Stimulated activated CD8-positive, alpha-beta memory T cell treated with anti-CD3 and anti-CD28 coated beads, Interleukin-12 subunit alpha, Interleukin-12 subunit beta, amount 100 ng/mL, for 24 hours (primary cell): ENCODE measurements at regions not wholly inside any gene's neighbourhood (a gene's known extent, or its start where the extent isn't known, plus 50 kb on each side); places are given as distances from the start of the nearest gene placed in this dataset.

Source experiments
- DNase-seq: peaks from one replicate; pipeline ENCODE4 v3.0.0-alpha.2; 2020; ENCODE audit errors: extremely low read depth

DNA sequence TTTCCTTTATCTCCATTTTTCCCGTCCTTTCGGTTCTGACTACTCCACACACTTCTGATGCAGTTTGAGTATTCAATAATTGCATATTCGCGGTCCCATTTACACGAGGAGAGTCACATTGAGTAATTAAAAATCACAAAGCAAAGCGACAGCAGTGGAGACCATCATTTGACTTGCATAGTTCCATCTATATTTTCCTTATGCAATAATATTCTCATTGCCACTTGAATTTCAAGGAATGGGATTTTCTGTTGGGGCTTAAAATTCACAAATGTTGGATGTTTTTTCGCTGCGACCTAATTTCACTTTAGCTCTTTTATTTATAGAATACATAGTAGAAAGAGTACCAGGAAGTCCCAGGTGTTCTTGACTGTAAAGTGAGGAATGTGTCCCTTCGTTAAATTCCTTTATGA is 186.8 kb downstream of the ZEB2 start:
- no peak for DNase-seq

DNA sequence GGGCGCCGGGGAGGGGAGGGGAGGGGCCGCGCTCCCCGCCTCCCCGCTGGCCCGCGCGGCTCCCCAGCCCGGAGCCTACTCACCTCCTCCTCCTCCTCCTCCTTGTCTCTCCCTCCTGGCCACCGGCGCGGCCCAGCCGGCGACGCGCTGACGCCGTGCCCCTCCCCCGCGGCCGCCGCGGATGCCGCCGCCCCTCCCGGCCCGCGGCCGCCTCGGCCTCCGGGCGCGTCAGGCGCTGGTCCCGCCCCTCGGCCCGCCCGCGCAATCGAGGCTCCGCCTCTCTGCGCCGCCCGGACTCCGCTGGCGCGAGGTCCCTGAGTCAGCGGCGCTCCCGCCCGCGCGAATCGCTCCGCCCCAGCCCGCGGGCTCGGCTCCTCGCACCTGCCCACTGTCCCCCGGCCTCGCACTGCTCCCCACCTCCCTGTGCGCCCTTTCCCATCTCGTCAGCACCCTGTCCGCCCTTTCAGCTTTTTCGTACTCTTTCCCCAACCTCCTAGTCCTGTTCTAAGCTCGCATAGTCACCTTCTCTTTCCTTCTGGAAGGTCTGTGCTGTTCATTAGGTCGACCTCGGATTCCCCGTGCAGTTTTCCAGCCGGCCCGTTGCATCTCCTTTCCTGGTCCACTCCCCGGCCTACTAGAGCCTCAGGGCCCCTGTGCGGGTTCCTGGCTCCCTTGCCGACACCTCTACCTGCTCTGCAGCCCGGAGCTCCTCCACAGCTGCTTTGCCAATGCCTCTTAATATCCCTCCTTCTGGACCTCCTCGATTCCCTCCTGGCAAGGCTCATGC is 187.4 kb downstream of the ZEB2 start:
- peak; percentile 66 for DNase-seq

DNA sequence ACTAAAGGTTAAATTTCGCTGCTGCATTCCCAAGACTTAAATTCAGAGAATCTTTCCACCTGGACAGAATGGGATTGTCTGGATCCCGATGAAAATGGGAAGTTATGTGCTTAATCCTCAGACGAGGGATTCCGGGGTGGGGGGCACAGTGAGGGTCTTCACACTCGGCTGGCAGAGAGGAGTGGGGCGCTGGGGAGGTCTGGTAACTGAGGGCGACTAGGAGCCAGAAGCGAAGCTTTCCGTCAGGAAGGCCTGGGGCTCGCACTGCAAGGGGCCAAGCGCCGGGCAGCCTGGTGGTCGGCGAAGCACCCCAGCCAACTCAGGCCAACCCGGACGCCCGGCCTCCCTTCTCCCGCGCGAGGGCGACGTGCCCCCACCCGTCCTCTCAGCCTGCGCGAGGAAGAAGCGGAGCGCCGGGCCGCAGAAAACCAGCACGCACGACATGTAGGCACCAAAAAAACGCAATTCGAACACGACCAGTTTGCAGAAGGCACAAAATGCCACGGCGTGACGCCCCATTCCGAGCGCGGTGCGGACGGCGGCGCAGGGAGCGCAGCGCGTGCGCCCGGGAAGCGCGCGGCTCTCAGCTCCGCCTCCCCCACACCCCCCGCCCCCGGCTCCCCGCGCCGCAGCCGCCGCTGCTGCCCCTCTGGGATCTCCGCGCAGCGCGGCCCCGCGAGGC is 188.1 kb downstream of the ZEB2 start:
- DNase-seq = peak; percentile 52

DNA sequence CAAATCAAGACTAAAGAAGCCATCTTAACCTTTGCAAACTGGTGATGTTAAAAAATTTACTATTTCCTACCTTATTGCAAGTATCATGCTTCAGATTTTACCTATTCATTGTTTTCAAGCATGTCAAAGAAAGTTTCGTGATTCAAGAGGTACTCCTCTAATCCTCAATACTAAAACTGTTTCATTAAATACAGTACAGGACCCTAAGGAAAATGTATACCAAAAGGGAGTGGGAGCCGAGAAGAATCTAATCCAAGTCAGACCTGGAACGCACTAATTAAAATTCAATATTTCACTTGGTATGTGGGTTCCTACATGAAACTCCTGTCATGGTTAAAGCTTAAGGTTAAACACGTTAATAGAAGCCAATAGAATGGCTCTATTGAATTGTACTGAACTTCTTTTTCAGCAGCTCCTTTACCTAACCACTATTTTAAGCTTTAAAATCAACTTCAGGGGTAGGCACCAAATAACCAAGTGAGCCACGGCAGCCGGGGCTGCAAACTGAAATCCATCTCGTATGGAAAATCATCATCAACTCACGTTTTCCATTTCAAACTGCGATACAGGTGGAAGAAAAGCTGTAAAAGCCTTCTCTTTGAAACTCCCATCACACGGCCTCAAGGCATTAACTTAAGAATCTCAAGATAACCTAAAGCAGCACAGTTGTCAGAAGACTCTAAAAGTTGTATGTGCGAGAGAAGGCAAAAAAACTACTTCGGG is 188.8 kb downstream of the ZEB2 start:
- no peak for DNase-seq

DNA sequence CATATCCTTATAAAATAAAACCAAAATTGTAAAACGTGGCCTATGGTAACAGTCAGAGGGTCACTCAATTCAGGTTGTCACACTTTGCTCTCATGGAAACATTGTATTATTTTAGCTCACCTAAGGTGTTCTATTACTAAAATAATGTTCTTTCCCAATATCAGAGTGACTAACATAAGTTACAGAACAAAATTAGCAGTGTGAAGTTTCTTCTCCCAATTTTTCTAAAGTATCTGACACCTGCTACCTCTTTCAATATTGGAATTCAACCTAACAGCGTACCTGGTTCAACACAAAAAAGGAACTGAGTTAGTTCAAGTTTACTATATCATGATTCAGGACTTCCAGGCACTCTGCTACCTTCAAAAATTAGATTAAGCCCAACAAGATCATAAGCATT is 190.4 kb downstream of the ZEB2 start:
- DNase-seq = no peak

DNA sequence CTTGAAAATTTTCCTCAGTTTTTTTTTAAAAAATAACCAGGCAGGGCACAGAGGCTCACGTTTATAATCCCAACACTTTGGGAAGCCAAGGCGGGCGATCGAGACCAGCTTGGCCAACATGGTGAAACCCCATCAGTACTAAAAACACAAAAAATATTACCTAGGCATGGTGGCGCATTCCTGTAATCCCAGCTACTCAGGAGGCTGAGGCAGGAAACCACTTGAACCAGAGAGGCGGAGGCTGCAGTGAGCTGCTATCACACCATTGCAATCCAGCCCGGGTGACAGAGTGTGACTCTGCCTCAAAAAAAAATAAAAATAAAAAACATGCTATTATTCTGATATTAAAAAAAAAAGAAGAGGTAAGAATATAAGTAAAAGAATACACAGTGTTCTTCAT is 191.0 kb downstream of the ZEB2 start:
- DNase-seq = no peak

DNA sequence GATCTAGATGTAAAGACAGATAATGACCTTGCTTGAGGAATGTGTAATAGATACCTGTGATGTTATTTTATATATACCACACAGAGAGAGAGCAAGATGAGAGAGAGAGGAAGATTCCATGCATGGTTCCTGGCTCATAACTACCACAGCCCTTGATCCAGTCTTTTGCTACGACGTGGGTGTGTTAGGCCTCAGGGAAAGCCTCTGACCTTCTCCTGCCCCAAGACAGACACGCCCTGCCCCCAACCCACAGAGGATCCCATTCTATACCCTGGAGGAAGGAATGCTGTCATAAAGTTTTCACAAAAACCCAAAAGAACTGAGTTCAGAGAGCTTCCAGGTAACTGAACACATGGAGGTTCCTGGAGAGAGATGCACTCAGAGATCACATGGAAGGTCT is 193.1 kb downstream of the ZEB2 start:
- DNase-seq = no peak

DNA sequence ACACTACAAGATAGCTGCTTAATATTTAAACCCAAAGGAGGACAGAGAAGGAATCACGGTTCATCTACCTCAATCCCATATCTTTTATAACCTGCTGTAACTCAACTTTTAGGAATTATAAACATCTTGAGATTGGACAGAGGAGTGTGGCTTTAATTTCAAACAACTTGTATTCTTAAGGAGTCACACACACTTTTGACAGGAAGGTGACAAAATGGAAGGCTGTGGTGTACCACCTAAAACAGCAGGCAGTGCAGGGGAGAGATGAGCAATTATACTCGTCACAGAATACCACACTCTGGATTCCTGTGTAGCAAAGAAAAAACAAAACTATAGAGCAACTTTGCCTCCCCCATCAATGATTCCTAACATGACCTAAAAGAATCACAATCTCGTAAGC is 194.8 kb downstream of the ZEB2 start:
- no peak for DNase-seq

DNA sequence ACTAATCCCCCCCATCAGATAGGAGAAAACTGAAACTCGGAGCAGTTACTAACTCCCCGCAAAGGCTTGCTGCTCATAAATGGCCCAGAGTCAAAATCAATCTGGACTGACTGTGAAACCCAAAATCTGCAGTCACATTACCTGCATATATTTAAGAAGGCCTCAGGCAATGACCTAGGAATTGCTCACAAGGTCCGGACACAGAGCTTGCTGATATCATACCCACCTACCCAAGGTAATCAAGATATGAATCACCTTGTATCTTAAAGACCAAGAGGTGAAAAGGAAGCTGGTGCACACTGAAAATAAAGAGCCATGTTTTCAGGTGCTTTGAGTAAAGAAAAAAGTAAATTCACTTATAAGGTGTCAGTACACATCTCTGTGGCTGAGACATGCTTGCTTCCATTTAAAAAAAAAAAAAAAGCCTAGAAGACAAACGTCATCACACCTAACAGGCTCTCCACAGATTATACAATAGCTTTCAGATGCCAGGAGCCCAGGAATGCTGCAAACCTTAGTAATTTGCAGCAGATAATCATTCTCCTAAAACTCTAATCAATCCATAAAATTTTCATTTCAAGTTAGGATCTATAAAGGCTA is 195.4 kb downstream of the ZEB2 start:
- DNase-seq = no peak

DNA sequence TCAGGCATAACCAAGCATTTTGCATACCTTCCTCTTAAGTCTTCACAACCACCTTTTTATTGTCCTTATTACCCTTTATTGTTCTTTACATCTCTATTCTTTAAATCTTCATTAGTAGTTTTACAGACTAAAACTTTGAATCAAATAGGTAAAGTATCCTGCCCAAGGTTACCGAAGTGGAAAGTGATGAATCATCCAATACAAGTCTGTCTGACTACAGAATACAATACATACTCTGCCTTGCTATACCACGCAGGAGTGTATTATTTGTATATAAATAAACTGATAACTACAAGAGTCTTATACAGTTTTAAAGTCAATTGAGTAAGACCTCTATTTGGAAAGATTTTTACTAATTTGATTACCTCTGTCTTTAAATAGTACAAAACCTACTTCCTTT is 196.0 kb downstream of the ZEB2 start:
- no peak for DNase-seq

DNA sequence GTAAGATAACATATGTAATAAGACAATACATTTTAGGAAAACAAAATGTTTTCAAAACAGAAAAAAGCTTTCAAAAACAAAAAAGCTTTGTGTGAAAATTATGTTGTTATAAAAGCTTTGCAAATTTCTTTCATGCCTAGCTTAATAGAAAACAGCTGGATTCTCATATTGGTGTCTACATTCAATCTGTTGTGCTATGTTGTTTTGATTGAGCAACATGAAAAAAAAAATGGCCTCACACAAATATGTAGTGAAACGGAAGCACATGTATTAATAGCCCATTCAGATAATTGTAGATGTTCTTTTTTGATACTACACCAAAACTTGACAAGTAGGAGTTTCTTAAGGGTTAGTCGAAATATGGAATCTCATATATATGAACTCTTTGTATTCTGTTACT is 197.5 kb downstream of the ZEB2 start:
- no peak for DNase-seq

DNA sequence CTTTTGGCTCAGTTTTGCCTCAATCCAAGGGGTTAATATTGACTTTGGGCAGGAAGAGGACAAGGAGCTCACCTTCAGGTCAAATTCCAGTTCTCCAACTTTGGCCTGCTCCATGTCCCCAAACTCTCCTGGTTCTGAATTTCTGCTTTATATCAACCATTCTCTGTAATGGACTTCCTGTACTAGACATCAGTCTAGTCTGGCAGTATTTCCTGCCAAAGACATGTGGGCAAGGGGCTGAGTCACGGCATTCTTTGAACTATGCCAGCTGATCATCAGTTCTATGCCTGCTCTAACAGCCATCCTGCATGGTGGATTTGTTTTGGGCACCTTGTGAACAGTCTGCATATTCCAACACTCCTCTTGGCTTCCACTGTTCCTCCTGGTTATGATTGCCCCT is 199.4 kb downstream of the ZEB2 start:
- no peak for DNase-seq

DNA sequence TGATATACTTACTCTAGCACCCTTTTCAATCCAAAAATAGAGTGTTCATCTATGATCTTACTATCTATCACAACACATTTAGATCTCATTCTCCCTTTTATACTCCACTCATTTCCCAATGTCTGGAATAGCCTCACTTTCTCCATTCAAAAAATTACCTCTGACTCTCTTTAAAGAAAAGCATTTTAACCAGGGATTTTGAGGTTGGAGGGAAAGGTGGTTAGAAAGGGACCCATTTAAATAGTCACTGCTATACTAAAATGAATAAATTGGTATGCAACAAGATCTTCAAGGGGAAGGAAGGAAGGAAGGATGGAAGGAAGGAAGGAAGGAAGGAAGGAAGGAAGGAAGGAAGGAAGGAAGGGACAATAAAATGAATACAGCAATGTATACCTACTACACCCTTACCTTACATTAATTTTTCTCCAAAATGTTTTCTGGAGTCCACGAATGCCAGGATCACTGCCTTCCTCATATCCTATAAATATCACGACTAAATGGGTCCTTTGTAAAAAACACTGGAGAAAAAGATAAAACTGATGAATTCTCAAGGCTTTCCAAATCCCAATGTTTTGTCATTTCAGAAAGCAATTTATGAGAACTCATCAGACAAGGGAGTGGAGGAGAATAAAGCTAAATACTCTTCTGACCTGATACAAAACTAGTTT is 202.7 kb downstream of the ZEB2 start:
- no peak for DNase-seq

DNA sequence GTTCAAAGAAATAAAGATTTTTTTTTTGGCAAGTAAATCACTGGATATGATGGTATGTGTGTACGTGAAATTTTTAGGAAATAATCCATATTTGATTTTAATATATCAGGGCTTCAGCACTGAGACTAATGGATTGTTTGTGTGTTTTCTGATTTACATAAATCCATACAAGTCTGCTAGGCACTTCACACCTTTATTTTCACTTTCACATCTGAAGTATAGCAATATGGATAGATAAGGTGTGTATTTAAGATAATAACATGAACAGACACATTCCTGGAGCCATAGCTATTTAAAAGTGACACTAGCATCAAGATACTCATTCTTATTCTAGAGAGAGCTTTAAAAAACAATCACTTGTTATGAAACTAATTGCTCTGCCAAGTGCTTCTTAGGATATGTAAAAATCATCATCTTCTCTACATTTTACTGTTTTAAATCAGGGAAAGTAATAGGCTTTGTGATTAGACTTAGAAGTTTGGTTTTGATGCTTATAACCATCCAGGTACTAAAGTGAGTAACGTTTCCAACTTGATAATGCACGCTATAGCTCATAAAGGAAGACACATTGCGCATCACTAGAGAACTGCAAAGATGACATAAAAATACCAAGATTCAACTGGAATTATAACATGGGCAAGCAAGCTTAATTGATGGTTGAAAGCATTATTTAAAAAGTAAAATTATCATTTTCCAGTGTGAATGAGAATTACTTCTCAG is 208.9 kb downstream of the ZEB2 start:
- no peak for DNase-seq

DNA sequence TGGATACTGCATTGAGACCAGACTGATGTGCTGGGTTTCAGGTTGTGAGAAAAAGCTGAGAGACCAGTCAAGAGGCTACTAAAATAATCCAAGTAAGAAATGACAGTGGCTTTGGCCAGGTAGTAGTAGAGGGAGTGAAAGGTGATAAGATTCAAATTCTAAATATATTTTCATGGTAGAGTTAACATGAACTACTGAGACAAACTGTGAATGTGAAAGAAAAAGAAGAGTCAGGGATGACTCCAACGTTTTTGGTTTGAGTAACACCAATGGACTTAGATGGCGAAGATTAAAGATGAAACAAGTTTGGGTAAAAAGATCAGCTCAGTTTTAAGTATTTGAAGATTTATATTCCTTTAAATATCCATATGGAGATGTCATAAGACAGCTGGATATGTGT is 209.4 kb downstream of the ZEB2 start:
- DNase-seq = no peak

DNA sequence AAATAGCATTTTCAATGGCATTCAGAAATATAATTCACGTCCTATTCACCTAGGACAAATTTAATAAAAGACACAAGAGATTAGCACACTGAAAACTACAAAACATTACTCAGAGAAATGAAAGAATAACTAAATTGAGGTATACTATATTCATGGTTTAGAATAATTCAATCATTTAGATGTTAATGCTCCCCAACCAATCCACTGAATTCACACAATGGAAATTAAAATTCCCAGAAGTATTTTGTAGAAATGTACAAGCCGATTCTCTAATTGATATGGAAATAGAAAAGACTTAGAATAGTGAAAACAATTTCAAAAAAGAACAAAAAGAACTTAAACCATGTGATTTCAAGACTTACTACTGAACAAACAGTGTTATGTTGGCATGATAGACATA is 212.2 kb downstream of the ZEB2 start:
- DNase-seq = no peak

DNA sequence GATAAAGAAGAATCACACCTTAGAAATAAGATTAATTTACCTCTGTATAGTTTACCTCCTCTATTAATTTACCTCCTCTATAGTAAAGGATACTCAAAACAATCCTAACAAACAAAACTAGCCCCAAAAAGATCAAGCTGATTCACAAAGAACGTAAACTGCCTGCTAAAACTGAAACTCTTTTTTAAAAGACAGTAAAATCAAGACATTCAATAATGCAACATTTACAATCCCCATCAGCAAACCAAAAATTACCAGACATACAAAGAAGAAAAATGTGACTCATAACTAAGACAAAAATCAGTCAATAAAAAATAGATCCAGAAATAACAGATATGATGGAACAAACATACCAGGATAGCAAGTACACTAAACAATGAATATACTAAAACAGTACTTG is 215.7 kb downstream of the ZEB2 start:
- no peak for DNase-seq

DNA sequence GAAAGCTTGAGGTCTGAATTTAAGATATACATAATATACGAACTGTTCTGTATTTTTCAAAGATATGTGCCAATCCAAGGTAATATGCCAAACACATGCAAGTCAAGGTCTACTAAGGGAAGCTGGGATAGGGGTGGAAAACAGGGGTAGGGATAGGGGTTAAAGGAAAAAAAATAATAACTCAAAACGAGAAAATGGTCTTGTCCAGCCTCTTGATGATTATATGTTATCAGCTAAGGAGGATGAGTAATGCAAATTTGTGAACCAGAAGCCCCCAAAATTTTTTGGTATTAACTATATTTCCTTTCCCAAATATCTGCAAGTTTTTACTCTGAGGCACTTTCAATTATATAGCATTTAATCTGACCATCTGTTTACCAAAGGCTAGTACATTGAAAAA is 219.3 kb downstream of the ZEB2 start:
- DNase-seq = no peak

DNA sequence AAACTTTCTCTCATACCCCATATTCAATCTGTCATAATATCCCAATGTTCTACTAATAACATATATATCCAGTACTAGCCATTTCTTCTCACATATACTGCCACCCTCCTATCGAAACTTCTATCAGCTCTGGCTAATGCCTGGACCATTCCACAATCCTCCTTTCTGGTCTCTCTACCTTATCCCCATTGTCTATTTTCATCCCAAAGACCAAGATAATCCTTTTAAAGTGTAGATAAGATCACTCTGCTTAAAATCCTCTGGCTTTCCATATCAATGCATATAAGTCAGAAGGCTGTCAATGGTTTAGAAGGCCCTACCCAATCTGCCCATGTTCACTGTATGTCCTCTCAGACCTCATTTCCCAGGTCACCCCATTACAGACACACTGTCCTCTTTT is 229.6 kb downstream of the ZEB2 start:
- DNase-seq = no peak

DNA sequence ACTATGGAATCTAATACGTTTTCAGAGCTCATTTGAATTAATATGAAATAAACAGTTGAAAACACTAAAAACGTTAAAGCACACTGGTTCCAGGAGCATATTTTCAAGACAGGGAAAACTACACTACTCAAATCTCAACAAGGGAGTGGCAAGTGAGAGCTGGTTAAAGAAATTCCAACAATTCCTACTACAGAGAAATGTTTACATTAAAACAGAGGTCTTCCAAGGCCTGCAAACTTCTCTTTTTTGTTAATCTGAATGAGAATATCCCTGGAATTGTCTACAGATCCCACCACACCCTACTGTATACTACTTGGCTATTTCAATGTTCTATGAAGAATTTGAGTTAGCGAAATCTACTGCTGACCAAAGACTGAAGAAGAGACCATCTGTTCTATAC is 231.5 kb downstream of the ZEB2 start:
- DNase-seq = no peak

DNA sequence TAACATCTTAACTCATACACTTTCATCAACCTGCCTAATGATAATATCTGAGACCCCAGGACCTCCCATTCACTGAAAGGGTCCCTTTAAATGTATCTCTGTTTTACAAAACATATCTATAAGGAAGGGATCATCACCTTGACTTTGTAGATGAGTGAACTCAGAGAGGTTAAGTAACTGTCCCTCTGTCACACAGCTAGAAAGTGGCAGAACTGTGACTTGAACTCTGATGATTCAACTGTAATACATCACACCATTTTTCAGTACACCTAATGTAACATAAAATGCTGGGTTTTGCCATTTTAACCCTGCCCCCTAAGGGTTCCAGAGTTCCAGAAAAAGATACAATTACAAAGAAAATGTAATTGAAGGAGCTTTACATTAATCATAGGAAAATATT is 234.6 kb downstream of the ZEB2 start:
- no peak for DNase-seq
